IMR-90 (cell line): ENCODE measurements at regions not wholly inside any gene's neighbourhood (a gene's known extent, or its start where the extent isn't known, plus 50 kb on each side); places are given as distances from the start of the nearest gene placed in this dataset.

Experiments used
- ATAC-seq: fragments of 200-7000 bp; cut with Tn5 transposase; 2 replicates; pipeline ENCODE4 v1.9.1; 2020; ENCODE audit warnings: low read depth, mild to moderate bottlenecking, moderate library complexity
- BruUV-seq: library from RNA; stranded (reverse); fragments of 400-500 nt; replicated peaks from 2 replicates; lab custom pipeline; 2021; lab: Mats Ljungman, UMichigan
- CTCF ChIA-PET: fragments of 300-600 bp; formaldehyde crosslinking; extraction: SDS; loops from one replicate; lab custom pipeline; 2021; ENCODE audit warnings: antibody characterized with exemption; lab: Yijun Ruan, JAX
- POLR2A ChIA-PET: fragments of 300-600 bp; sonication (Branson Sonifier 250); formaldehyde crosslinking; loops from one replicate; lab custom pipeline; 2022; ENCODE audit warnings: antibody characterized with exemption; ENCODE audit not compliant: unreplicated experiment; lab: Charles Lee
- DNase-seq: peaks from one replicate; pipeline ENCODE4 v3.0.0; 2013
- H2AFZ ChIP-seq: replicated peaks from 2 replicates; pipeline ENCODE3; 2013; ENCODE audit warnings: low read length, mild to moderate bottlenecking; ENCODE audit not compliant: poor library complexity
- H2AK5ac ChIP-seq: 2 replicates; pipeline ENCODE4 v1.6.1; 2013; ENCODE audit warnings: low read depth, low read length, inconsistent platforms
- H2AK9ac ChIP-seq: replicated peaks from 2 replicates; pipeline ENCODE3; 2013; ENCODE audit warnings: mild to moderate bottlenecking, low read depth, low read length, moderate library complexity; ENCODE audit not compliant: poor library complexity
- H2BK120ac ChIP-seq: 2 replicates; pipeline ENCODE4 v1.6.1; 2013; ENCODE audit warnings: low read depth, low read length, inconsistent platforms
- H2BK15ac ChIP-seq: 3 replicates; pipeline ENCODE4 v1.6.1; 2013; ENCODE audit warnings: low read depth, low read length, inconsistent platforms
- H2BK20ac ChIP-seq: 2 replicates; pipeline ENCODE4 v1.6.1; 2013; ENCODE audit warnings: low read depth, mild to moderate bottlenecking, inconsistent platforms, low read length, moderate library complexity
- H2BK5ac ChIP-seq: 2 replicates; pipeline ENCODE4 v1.6.1; 2013; ENCODE audit warnings: mild to moderate bottlenecking, low read depth, low read length, inconsistent platforms; ENCODE audit not compliant: poor library complexity, severe bottlenecking
- H3K14ac ChIP-seq: replicated peaks from 2 replicates; pipeline ENCODE4 v1.6.1; 2013; ENCODE audit warnings: low read depth, low read length, inconsistent platforms
- H3K18ac ChIP-seq: 2 replicates; pipeline ENCODE4 v1.6.1; 2013; ENCODE audit warnings: low read depth, low read length, control low read depth
- H3K23ac ChIP-seq: 2 replicates; pipeline ENCODE4 v1.6.1; 2013; ENCODE audit warnings: low read depth, low read length, inconsistent platforms
- H3K27ac ChIP-seq: 2 replicates; pipeline ENCODE4 v1.5.1; 2013; ENCODE audit warnings: mild to moderate bottlenecking, control low read depth, low read length; ENCODE audit not compliant: insufficient read depth
- H3K27me3 ChIP-seq: 2 replicates; pipeline ENCODE4 v1.6.1; 2013; ENCODE audit warnings: low read length; ENCODE audit not compliant: control insufficient read depth, insufficient read depth
- H3K36me3 ChIP-seq: 2 replicates; pipeline ENCODE4 v1.6.1; 2013; ENCODE audit warnings: low read length, mixed read lengths; ENCODE audit not compliant: control insufficient read depth, insufficient read depth
- H3K4ac ChIP-seq: 2 replicates; pipeline ENCODE4 v1.6.1; 2013; ENCODE audit warnings: low read depth, low read length, inconsistent platforms
- H3K4me1 ChIP-seq: 2 replicates; pipeline ENCODE4 v1.6.1; 2013; ENCODE audit warnings: low read length, mixed read lengths; ENCODE audit not compliant: control insufficient read depth, insufficient read depth
- H3K4me2 ChIP-seq: 2 replicates; pipeline ENCODE4 v1.6.1; 2013; ENCODE audit warnings: low read depth, mild to moderate bottlenecking, control low read depth, low read length, moderate library complexity
- H3K4me3 ChIP-seq: 2 replicates; pipeline ENCODE4 v1.5.1; 2013; ENCODE audit warnings: low read depth, mild to moderate bottlenecking, control low read depth, low read length, moderate library complexity; ENCODE audit not compliant: insufficient read depth
- H3K56ac ChIP-seq: 2 replicates; pipeline ENCODE4 v1.6.1; 2013; ENCODE audit warnings: low read length, inconsistent platforms; ENCODE audit not compliant: insufficient read depth; ENCODE audit errors: extremely low read depth
- H3K79me1 ChIP-seq, 2 experiments: 2 replicates each; pipeline ENCODE4 v1.6.1; 2013; ENCODE audit warnings: low read length in 2 of 2, inconsistent platforms in 1 of 2, low read depth in 1 of 2
- H3K9ac ChIP-seq: 2 replicates; pipeline ENCODE4 v1.6.1; 2013; ENCODE audit warnings: low read depth, low read length, control low read depth
- H3K9me1 ChIP-seq: 2 replicates; pipeline ENCODE4 v1.6.1; 2013; ENCODE audit warnings: low read length, inconsistent platforms; ENCODE audit not compliant: insufficient read depth
- H3K9me3 ChIP-seq: 2 replicates; pipeline ENCODE4 v1.6.1; 2013; ENCODE audit warnings: low read length; ENCODE audit not compliant: control insufficient read depth, insufficient read depth
- H4K20me1 ChIP-seq: 2 replicates; pipeline ENCODE4 v1.6.1; 2013; ENCODE audit warnings: low read length, inconsistent platforms; ENCODE audit not compliant: insufficient read depth
- H4K5ac ChIP-seq: 2 replicates; pipeline ENCODE4 v1.6.1; 2013; ENCODE audit warnings: mild to moderate bottlenecking, low read depth, low read length, control low read depth
- H4K8ac ChIP-seq, 2 experiments: 2 replicates each; pipeline ENCODE4 v1.6.1; 2013; ENCODE audit warnings: low read depth in 2 of 2, low read length in 2 of 2, control low read depth in 1 of 2, inconsistent platforms in 1 of 2
- H4K91ac ChIP-seq: 2 replicates; pipeline ENCODE4 v1.6.1; 2013; ENCODE audit warnings: low read depth, low read length, inconsistent platforms; ENCODE audit not compliant: insufficient read depth
- CHD1 ChIP-seq: IDR thresholded peaks from 2 replicates; pipeline ENCODE4 v1.6.1; 2012; ENCODE audit warnings: low read depth, low read length, improper control_type of control experiment
- FOS ChIP-seq: fragments of 150-350 bp; IDR thresholded peaks from 2 replicates; pipeline ENCODE4 v1.6.1; 2016; ENCODE audit warnings: low read depth, low read length
- MAFK ChIP-seq: IDR thresholded peaks from 2 replicates; pipeline ENCODE4 v1.6.1; 2012; ENCODE audit warnings: low read depth, low read length, improper control_type of control experiment
- MAZ ChIP-seq: IDR thresholded peaks from 2 replicates; pipeline ENCODE4 v1.6.1; 2012; ENCODE audit warnings: low read depth, mild to moderate bottlenecking, low read length, improper control_type of control experiment, moderate library complexity, borderline replicate concordance
- MXI1 ChIP-seq: IDR thresholded peaks from 2 replicates; pipeline ENCODE4 v1.6.1; 2012; ENCODE audit warnings: low read depth, mild to moderate bottlenecking, low read length, moderate library complexity, borderline replicate concordance
- NFE2L2 ChIP-seq: fragments of 150-350 bp; IDR thresholded peaks from 2 replicates; pipeline ENCODE4 v1.6.1; 2016; ENCODE audit warnings: low read depth, mild to moderate bottlenecking, low read length
- RAD21 ChIP-seq: IDR thresholded peaks from 2 replicates; pipeline ENCODE4 v1.6.1; 2012; ENCODE audit warnings: low read length, improper control_type of control experiment
- RFX5 ChIP-seq: IDR thresholded peaks from 2 replicates; pipeline ENCODE4 v1.8.0; 2012; ENCODE audit warnings: low read depth, mild to moderate bottlenecking, low read length, moderate library complexity
- WGBS, 2 experiments: methylation state at CpG; one replicate each; pipeline versions ENCODE4 v1.1.5 to v1.1.7; 2013; ENCODE audit warnings: missing lambda C conversion rate in 2 of 2; ENCODE audit not compliant: insufficient read length in 1 of 2; ENCODE audit errors: extremely low coverage in 2 of 2; 5-methylcytosine and 5-hydroxymethylcytosine counted together
- dilution Hi-C: fragments of 300-500 bp; cut with HindIII; formaldehyde crosslinking; loops from one replicate; pipeline ENCODE4 v1.14.3; 2018; ENCODE audit warnings: low sequenced_read_pairs; ENCODE audit not compliant: unreplicated experiment
- in situ Hi-C: fragments of 300-500 bp; cut with MboI; formaldehyde crosslinking; loops from 3 replicates; pipeline ENCODE4 v1.14.3; 2019; ENCODE audit warnings: low sequenced_read_pairs, inconsistent platforms, mixed read lengths
- intact Hi-C: fragments of 100-400 bp; cut with micrococcal nuclease; formaldehyde crosslinking; loops from 2 replicates; pipeline ENCODE4 v1.10.0; 2022

- DNase-seq (no peak), ATAC-seq (no peak)
- H3K4ac ChIP-seq = no peak overlapping the region
- H3K79me1 ChIP-seq = no peaks in the 10 kb centered on the region
- no peaks in the 10 kb centered on the region for H4K20me1 ChIP-seq
- no TSS peak for BruUV-seq
- 17% methylated on average over 1 of the region's 2 CpGs; no CpG with 5 or more reads in 1 of the 2 experiments for WGBS, 2 experiments
- no peaks in the 10 kb centered on the region for H3K36me3 ChIP-seq
- TF ChIP-seq RFX5 (no peak), NFE2L2 (no peak), MAFK (no peak), MAZ (no peak), MXI1 (no peak), RAD21 (no peak), FOS (no peak), CHD1 (no peak)
- peaks cover 5% of the 10 kb centered on the region for H3K9me3 ChIP-seq
- H3K9me1 ChIP-seq = no peaks in the 10 kb centered on the region
- no peak overlapping the region for H2BK20ac ChIP-seq
- H4K5ac ChIP-seq = no peak overlapping the region
- H3K23ac ChIP-seq = no peak overlapping the region
- H3K27ac ChIP-seq = no peak overlapping the region
- no peak overlapping the region for H3K4me2 ChIP-seq
- H3K56ac ChIP-seq = no peak overlapping the region
- H3K18ac ChIP-seq = no peak overlapping the region
- H2BK5ac ChIP-seq = no peak overlapping the region
- in situ Hi-C loops (no loop called here), dilution Hi-C loops (no loop called here), intact Hi-C loops (no loop called here)
- no peak overlapping the region for H4K8ac ChIP-seq
- CTCF ChIA-PET = no interaction called here
- H2AK9ac ChIP-seq = no peak overlapping the region
- no peak overlapping the region for H3K9ac ChIP-seq
- POLR2A ChIA-PET = no interaction called here
- H2AFZ ChIP-seq = no peak overlapping the region
- no peak overlapping the region for H3K4me3 ChIP-seq
- H3K14ac ChIP-seq = no peak overlapping the region
- no peaks in the 10 kb centered on the region for H3K27me3 ChIP-seq
- H4K91ac ChIP-seq = no peak overlapping the region
- no peak overlapping the region for H2AK5ac ChIP-seq
- no peak overlapping the region for H2BK120ac ChIP-seq
- H2BK15ac ChIP-seq = no peak overlapping the region
- no peaks in the 10 kb centered on the region for H3K4me1 ChIP-seq
Measured at GRCh38 chr18:51647942-51648341, 450.5 kb upstream of the MEX3C start.
